H1 (cell line): ENCODE measurements at regions not wholly inside any gene's neighbourhood (a gene's known extent, or its start where the extent isn't known, plus 50 kb on each side); places are given as distances from the start of the nearest gene placed in this dataset.

ENCODE experiments used
- CTCF ChIA-PET: fragments of 300-600 bp; sonication (Branson Sonifier 250); formaldehyde crosslinking; loops from one replicate; lab custom pipeline; 2021; ENCODE audit not compliant: partially characterized antibody; lab: Charles Lee
- POLR2A ChIA-PET: fragments of 300-600 bp; sonication (Branson Sonifier 250); formaldehyde crosslinking; loops from one replicate; lab custom pipeline; 2021; ENCODE audit warnings: inconsistent platforms; ENCODE audit not compliant: partially characterized antibody; lab: Charles Lee
- DNase-seq, 2 experiments: peaks; one replicate each; pipeline versions ENCODE4 v3.0.0 to v3.0.0-alpha.2; 2010 to 2022; ENCODE audit warnings: low spot score in 2 of 2, low read depth in 1 of 2, mixed read lengths in 1 of 2
- FAIRE-seq: peaks from 2 replicates; lab custom pipeline; 2011; peaks lifted over from hg19 to GRCh38; lab: Jason Lieb, UNC
- H2AFZ ChIP-seq: 2 replicates; pipeline ENCODE4 v1.8.1; 2012; ENCODE audit warnings: low read length, inconsistent platforms
- H2AK5ac ChIP-seq: 2 replicates; pipeline ENCODE4 v1.6.1; 2013; ENCODE audit warnings: low read depth, low read length
- H2BK120ac ChIP-seq: replicated peaks from 2 replicates; pipeline ENCODE3; 2013; ENCODE audit warnings: low read depth, low read length, inconsistent platforms
- H2BK12ac ChIP-seq: 2 replicates; pipeline ENCODE4 v1.6.1; 2013; ENCODE audit warnings: low read depth, low read length
- H2BK15ac ChIP-seq: 2 replicates; pipeline ENCODE4 v1.6.1; 2013; ENCODE audit warnings: low read length
- H2BK20ac ChIP-seq: 2 replicates; pipeline ENCODE4 v1.6.1; 2013; ENCODE audit warnings: low read length
- H2BK5ac ChIP-seq: 2 replicates; pipeline ENCODE4 v1.6.1; 2013; ENCODE audit warnings: low read depth, low read length
- H3K14ac ChIP-seq: 2 replicates; pipeline ENCODE4 v1.6.1; 2013; ENCODE audit warnings: inconsistent platforms; ENCODE audit not compliant: insufficient read length
- H3K18ac ChIP-seq: 2 replicates; pipeline ENCODE4 v1.6.1; 2013; ENCODE audit warnings: low read length; ENCODE audit errors: extremely low read depth
- H3K23ac ChIP-seq: 2 replicates; pipeline ENCODE4 v1.6.1; 2013; ENCODE audit warnings: inconsistent platforms; ENCODE audit not compliant: insufficient read length
- H3K23me2 ChIP-seq: 2 replicates; pipeline ENCODE4 v1.6.1; 2013; ENCODE audit warnings: low read depth, low read length
- H3K27ac ChIP-seq: 2 replicates; pipeline ENCODE4 v1.6.1; 2011; ENCODE audit warnings: low read depth, low read length, inconsistent platforms
- H3K27me3 ChIP-seq, 4 experiments: replicated peaks in 1 of 4; 1 replicate in 1 of 4; 2 replicates in 3 of 4; pipeline versions ENCODE4 v1.6.1 to v1.8.1; 2011 to 2013; ENCODE audit warnings: low read length in 3 of 4, mild to moderate bottlenecking in 3 of 4, inconsistent platforms in 2 of 4, mixed read lengths in 2 of 4, moderate library complexity in 1 of 4; ENCODE audit not compliant: control insufficient read depth in 3 of 4, insufficient read depth in 3 of 4; ENCODE audit errors: extremely low read depth in 1 of 4
- H3K36me3 ChIP-seq, 4 experiments: 2 replicates each; pipeline versions ENCODE4 v1.6.1 to v1.8.1; 2011 to 2013; ENCODE audit warnings: mild to moderate bottlenecking in 4 of 4, low read length in 3 of 4, moderate library complexity in 2 of 4, control low read depth in 1 of 4, inconsistent platforms in 1 of 4; ENCODE audit not compliant: insufficient read depth in 4 of 4, control insufficient read depth in 2 of 4
- H3K4ac ChIP-seq: replicated peaks from 2 replicates; pipeline ENCODE3; 2013; ENCODE audit warnings: low read length, low read depth, mixed read lengths, inconsistent platforms; ENCODE audit not compliant: insufficient read length
- H3K4me1 ChIP-seq, 4 experiments: replicated peaks in 1 of 4; 1 replicate in 1 of 4; 2 replicates in 3 of 4; pipeline versions ENCODE4 v1.6.1 to v1.8.1; 2011 to 2013; ENCODE audit warnings: low read length in 3 of 4, inconsistent platforms in 2 of 4, mixed read lengths in 1 of 4; ENCODE audit not compliant: insufficient read depth in 4 of 4, control insufficient read depth in 3 of 4
- H3K4me2 ChIP-seq, 2 experiments: 2 replicates each; pipeline versions ENCODE4 v1.6.1 to v1.8.1; 2011 to 2013; ENCODE audit warnings: low read depth in 2 of 2, low read length in 2 of 2, control low read depth in 1 of 2, inconsistent platforms in 1 of 2, mild to moderate bottlenecking in 1 of 2; ENCODE audit not compliant: insufficient read depth in 1 of 2
- H3K4me3 ChIP-seq, 4 experiments: fragments of 200-600, 300-600 bp in 1 of 4; sonication (generic), shearing (Covaris generic), sonication (Bioruptor Twin) in 1 of 4; 2 replicates each; pipeline versions ENCODE4 v1.5.1 to v1.8.1; 2011 to 2016; ENCODE audit warnings: low read length in 4 of 4, low read depth in 3 of 4, control low read depth in 2 of 4, inconsistent platforms in 2 of 4, mild to moderate bottlenecking in 2 of 4, mixed read lengths in 1 of 4, moderate library complexity in 1 of 4; ENCODE audit not compliant: insufficient read depth in 2 of 4; ENCODE audit errors: extremely low read depth in 1 of 4
- H3K56ac ChIP-seq: replicated peaks from 2 replicates; pipeline ENCODE3; 2013; ENCODE audit warnings: low read depth, mild to moderate bottlenecking, mixed read lengths, low read length, inconsistent platforms; ENCODE audit not compliant: insufficient read length
- H3K79me1 ChIP-seq: 2 replicates; pipeline ENCODE4 v1.6.1; 2013; ENCODE audit warnings: low read depth, low read length, control low read depth
- H3K79me2 ChIP-seq, 2 experiments: 2 replicates each; pipeline versions ENCODE4 v1.6.1 to v1.8.1; 2012 to 2013; ENCODE audit warnings: low read length in 2 of 2, mild to moderate bottlenecking in 2 of 2, inconsistent platforms in 1 of 2; ENCODE audit not compliant: insufficient read depth in 2 of 2, control insufficient read depth in 1 of 2
- H3K9ac ChIP-seq, 4 experiments: replicated peaks in 1 of 4; 1 replicate in 1 of 4; 2 replicates in 3 of 4; pipeline versions ENCODE4 v1.6.1 to v1.8.1; 2011 to 2013; ENCODE audit warnings: low read depth in 3 of 4, low read length in 3 of 4, control low read depth in 2 of 4, mild to moderate bottlenecking in 2 of 4, moderate library complexity in 2 of 4, inconsistent platforms in 1 of 4; ENCODE audit errors: extremely low read depth in 1 of 4
- H3K9me3 ChIP-seq, 2 experiments: 2 replicates each; pipeline versions ENCODE4 v1.6.1 to v1.8.1; 2012 to 2013; ENCODE audit warnings: mild to moderate bottlenecking in 2 of 2, moderate library complexity in 2 of 2, control low read depth in 1 of 2, inconsistent platforms in 1 of 2, low read depth in 1 of 2, low read length in 1 of 2, mixed read lengths in 1 of 2; ENCODE audit not compliant: insufficient read depth in 2 of 2
- H4K20me1 ChIP-seq, 2 experiments: replicated peaks in 1 of 2; 2 replicates each; pipeline versions ENCODE3 to v1.8.1; 2011 to 2013; ENCODE audit warnings: inconsistent platforms in 2 of 2, low read length in 2 of 2, mild to moderate bottlenecking in 1 of 2; ENCODE audit not compliant: insufficient read depth in 2 of 2, control insufficient read depth in 1 of 2
- H4K5ac ChIP-seq: 2 replicates; pipeline ENCODE4 v1.6.1; 2013; ENCODE audit warnings: low read length, low read depth, mixed read lengths, inconsistent platforms; ENCODE audit not compliant: insufficient read length
- H4K8ac ChIP-seq: 2 replicates; pipeline ENCODE4 v1.8.0; 2013; ENCODE audit warnings: mild to moderate bottlenecking, moderate library complexity, low read length, inconsistent platforms; ENCODE audit not compliant: insufficient read depth; ENCODE audit errors: extremely low read depth
- H4K91ac ChIP-seq: replicated peaks from 2 replicates; pipeline ENCODE3; 2013; ENCODE audit warnings: low read length, mixed read lengths, inconsistent platforms; ENCODE audit not compliant: insufficient read length
- CBX5 ChIP-seq: fragments of 300-800, 300-1000 bp; sonication (generic); IDR thresholded peaks from 2 replicates; pipeline ENCODE4 v1.7.1; 2016; ENCODE audit warnings: antibody characterized with exemption, low read length, low read depth
- CTBP2 ChIP-seq: IDR thresholded peaks from 2 replicates; pipeline ENCODE4 v1.7.0; 2011; ENCODE audit warnings: borderline replicate concordance, mild to moderate bottlenecking, moderate library complexity, mixed read lengths, low read length; ENCODE audit not compliant: insufficient read depth, insufficient read length
- CTCF ChIP-seq, 3 experiments: IDR thresholded peaks; 1 replicate in 2 of 3; 2 replicates in 1 of 3; pipeline versions ENCODE4 v1.5.1 to v1.6.1; 2011; ENCODE audit warnings: low read length in 3 of 3, mild to moderate bottlenecking in 3 of 3, inconsistent platforms in 2 of 3, low read depth in 1 of 3, moderate library complexity in 1 of 3; ENCODE audit not compliant: insufficient read depth in 1 of 3; ENCODE audit errors: control extremely low read depth in 1 of 3
- GABPA ChIP-seq: IDR thresholded peaks from 2 replicates; pipeline ENCODE4 v1.6.1; 2011; ENCODE audit warnings: mild to moderate bottlenecking, low read length, moderate library complexity, borderline replicate concordance; ENCODE audit not compliant: insufficient read depth
- HDAC6 ChIP-seq: IDR thresholded peaks from one replicate; pipeline ENCODE4 v1.7.1; 2012; ENCODE audit warnings: low read depth, mild to moderate bottlenecking, inconsistent platforms, low read length, moderate library complexity
- JUN ChIP-seq: IDR thresholded peaks from 2 replicates; pipeline ENCODE4 v1.6.1; 2011; ENCODE audit warnings: low read depth, mild to moderate bottlenecking, improper control_type of control experiment, low read length
- JUND ChIP-seq: IDR thresholded peaks from 2 replicates; pipeline ENCODE4 v1.6.1; 2011; ENCODE audit warnings: mild to moderate bottlenecking, improper control_type of control experiment, low read length
- KDM1A ChIP-seq: fragments of 200-600, 300-600 bp; sonication (generic); IDR thresholded peaks from 2 replicates; pipeline ENCODE4 v1.7.1; 2016; ENCODE audit warnings: mild to moderate bottlenecking, low read length, borderline replicate concordance
- MAFK ChIP-seq: IDR thresholded peaks from 2 replicates; pipeline ENCODE4 v1.6.1; 2012; ENCODE audit warnings: low read depth, mild to moderate bottlenecking, improper control_type of control experiment, low read length
- SIRT6 ChIP-seq: IDR thresholded peaks from one replicate; pipeline ENCODE4 v1.7.1; 2012; ENCODE audit warnings: low read length, inconsistent platforms
- TAF1 ChIP-seq: IDR thresholded peaks from 2 replicates; pipeline ENCODE4 v1.6.1; 2011; ENCODE audit warnings: mild to moderate bottlenecking, low read depth, low read length
- TAF7 ChIP-seq: optimal IDR thresholded peaks from 2 replicates; pipeline ENCODE3; 2011; ENCODE audit warnings: low read depth, mild to moderate bottlenecking, inconsistent platforms, low read length, moderate library complexity, borderline replicate concordance
- WGBS, 2 experiments: shearing (Covaris generic) in 1 of 2; methylation state at CpG; one replicate each; pipeline versions ENCODE4 v1.1.6 to v1.1.7; 2013 to 2015; ENCODE audit warnings: low lambda C conversion rate in 2 of 2, mixed read lengths in 2 of 2, inconsistent platforms in 1 of 2, low coverage in 1 of 2, missing lambda C conversion rate in 1 of 2; ENCODE audit not compliant: insufficient replicate concordance in 2 of 2, insufficient coverage in 1 of 2, insufficient read length in 1 of 2; ENCODE audit errors: extremely low coverage in 1 of 2, missing lambda C conversion rate in 1 of 2; 5-methylcytosine and 5-hydroxymethylcytosine counted together

- Histone ChIP-seq H3K18ac (no peak overlapping the region), H3K4me2 (no peak overlapping the region), H2BK5ac (no peak overlapping the region), H2BK12ac (no peak overlapping the region), H3K27me3 (no peaks in the 10 kb centered on the region), H3K14ac (no peak overlapping the region), H4K20me1 (no peaks in the 10 kb centered on the region), H4K8ac (no peak overlapping the region; the same call in 1 of the 2 replicates), H3K79me2 (no peaks in the 10 kb centered on the region), H3K4me1 (peaks cover 0 to 3% (median 0%) of the 10 kb centered on the region in 4 experiments; a peak in 1 of 7 replicates), H2BK20ac (no peak overlapping the region), H3K27ac (no peak overlapping the region), H3K9me3 (no peaks in the 10 kb centered on the region), H3K9ac (no peak overlapping the region), H3K23me2 (peaks cover 2% of the 10 kb centered on the region; the same call in 1 of the 2 replicates), H2AK5ac (no peak overlapping the region), H3K56ac (no peak overlapping the region), H3K79me1 (no peaks in the 10 kb centered on the region), H3K4me3 (no peak overlapping the region), H4K5ac (no peak overlapping the region), H3K4ac (no peak overlapping the region), H2BK120ac (no peak overlapping the region), H4K91ac (no peak overlapping the region), H2BK15ac (no peak overlapping the region), H3K36me3 (no peaks in the 10 kb centered on the region), H2AFZ (no peak overlapping the region), H3K23ac (no peak overlapping the region)
- FAIRE-seq (no peak), DNase-seq (no peak)
- ChIA-PET POLR2A (no interaction called here), CTCF (interaction anchor here (1.0 to 2.9 kb wide), 3 partner anchors 10 to 22 kb away, joined by 3 to 14 read pairs (median 6); no protein-coding TSS in a partner anchor)
- WGBS, 2 experiments = 94% methylated on average over 11 of the region's 11 CpGs; no CpG with 5 or more reads in 1 of the 2 experiments
- TF ChIP-seq TAF7 (no peak), CBX5 (no peak), TAF1 (no peak), KDM1A (no peak), CTBP2 (no peak), SIRT6 (no peak), HDAC6 (no peak), MAFK (no peak), JUN (no peak), GABPA (no peak), JUND (no peak), CTCF (IDR thresholded peaks at IDR 0.05; ENCODE audit: control extremely low read depth in 1 of 3, insufficient read depth in 1 of 3, low read depth in 1 of 3, low read length in 3 of 3) (no peak)
Measured at GRCh38 chr11:45393826-45394225, 107.7 kb upstream of the SYT13 start.
